ENCODE measurements at regions not wholly inside any gene's neighbourhood (a gene's known extent, or its start where the extent isn't known, plus 50 kb on each side); places are given as distances from the start of the nearest gene placed in this dataset.

DNA sequence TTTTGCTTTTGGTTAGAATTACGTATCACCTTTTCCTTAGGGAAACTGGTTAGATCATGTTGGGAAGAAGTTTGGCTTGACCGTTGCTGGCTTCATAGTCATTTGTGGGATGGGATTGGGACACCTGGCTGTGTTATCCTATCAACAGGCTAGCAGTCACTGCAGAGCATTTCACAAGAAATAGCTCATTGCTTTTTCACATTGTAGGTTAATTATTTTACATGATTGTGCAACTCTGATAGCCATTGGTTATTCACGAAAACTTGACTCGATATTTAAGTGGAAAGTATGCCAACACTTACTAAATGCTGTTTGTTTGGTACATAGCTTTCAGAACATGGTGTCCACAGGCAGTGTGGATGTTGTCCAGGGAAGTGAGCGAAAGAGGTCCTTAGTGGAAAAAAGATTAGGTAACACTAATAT, 89.4 kb downstream of the NKX2-1 start:
- TF ChIP-seq SMC3 (conservative IDR thresholded peaks at IDR 0.05; ENCODE audit: poor library complexity) (no peak), TAF1 (IDR thresholded peaks at IDR 0.05; ENCODE audit: low read depth) (no peak), MXI1 (conservative IDR thresholded peaks at IDR 0.05; ENCODE audit: poor library complexity, severe bottlenecking) (no peak), EZH2 (IDR thresholded peaks at IDR 0.05; ENCODE audit: borderline replicate concordance, insufficient read depth, low read length, poor library complexity, severe bottlenecking) (no peak), POLR2AphosphoS5 (IDR thresholded peaks at IDR 0.05) (no peak), REST (IDR thresholded peaks at IDR 0.05; ENCODE audit: borderline replicate concordance) (no peak)
- Histone ChIP-seq H3K4me3 (ENCODE audit: low read length) (no peak overlapping the region), H3K79me2 (replicated peaks; ENCODE audit: insufficient read depth, low read length) (no peaks in the 10 kb centered on the region), H3K9ac (ENCODE audit: low read length) (no peak overlapping the region), H3K4me2 (ENCODE audit: low read length) (no peak overlapping the region), H3K36me3 (ENCODE audit: insufficient read depth, low read length) (no peaks in the 10 kb centered on the region), H3K9me3 (ENCODE audit: low read length) (no peaks in the 10 kb centered on the region), H3K27ac (ENCODE audit: low read length) (no peak overlapping the region), H4K20me1 (ENCODE audit: insufficient read depth) (no peaks in the 10 kb centered on the region), H3K9me2 (ENCODE audit: insufficient read depth, low read length) (no peaks in the 10 kb centered on the region), H2AFZ (ENCODE audit: low read depth, low read length) (no peak overlapping the region), H3K27me3 (ENCODE audit: insufficient read depth, low read depth, low read length) (peaks cover 31% of the 10 kb centered on the region), H3F3A (ENCODE audit: insufficient read depth, low read length, poor library complexity, severe bottlenecking) (no peaks in the 10 kb centered on the region)

DNA sequence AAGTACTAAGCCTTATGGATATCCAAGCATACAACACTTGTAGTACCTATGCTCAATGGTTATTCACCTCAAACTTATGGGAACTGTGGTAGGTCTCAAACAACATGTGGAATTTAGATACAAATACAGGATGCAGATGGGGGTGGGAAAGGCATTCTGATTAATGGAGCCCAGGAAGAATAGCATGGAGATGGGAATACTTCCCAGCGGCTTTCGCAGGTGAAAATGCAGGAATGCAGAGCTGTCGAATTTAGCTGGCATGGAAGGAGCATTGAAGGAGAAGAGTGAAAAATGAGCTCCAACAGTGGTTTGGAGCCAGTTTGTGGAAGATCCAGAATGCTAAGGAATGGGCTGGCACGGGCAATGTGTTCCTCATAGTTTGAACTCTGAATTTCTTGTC, 89.9 kb downstream of the NKX2-1 start:
- H3K27me3 ChIP-seq (ENCODE audit: insufficient read depth, low read depth, low read length) = peaks cover 30% of the 10 kb centered on the region
- no peaks in the 10 kb centered on the region for H4K20me1 ChIP-seq (ENCODE audit: insufficient read depth)
- TF ChIP-seq POLR2AphosphoS5 (IDR thresholded peaks at IDR 0.05) (no peak), EP300 (conservative IDR thresholded peaks at IDR 0.05; ENCODE audit: poor library complexity, severe bottlenecking) (no peak), EZH2 (IDR thresholded peaks at IDR 0.05; ENCODE audit: borderline replicate concordance, insufficient read depth, low read length, poor library complexity, severe bottlenecking) (no peak), SMC3 (conservative IDR thresholded peaks at IDR 0.05; ENCODE audit: poor library complexity) (no peak), REST (IDR thresholded peaks at IDR 0.05; ENCODE audit: borderline replicate concordance) (no peak), RAD21 (conservative IDR thresholded peaks at IDR 0.05) (no peak), MXI1 (conservative IDR thresholded peaks at IDR 0.05; ENCODE audit: poor library complexity, severe bottlenecking) (no peak), CTCF (IDR thresholded peaks at IDR 0.05; ENCODE audit: poor library complexity, severe bottlenecking) (no peak), TAF1 (IDR thresholded peaks at IDR 0.05; ENCODE audit: low read depth) (no peak)
- no peak overlapping the region for H3K4me3 ChIP-seq (ENCODE audit: low read length)
- no peaks in the 10 kb centered on the region for H3K79me2 ChIP-seq (replicated peaks; ENCODE audit: insufficient read depth, low read length)
- no peaks in the 10 kb centered on the region for H3K36me3 ChIP-seq (ENCODE audit: insufficient read depth, low read length)
- H3K9me2 ChIP-seq (ENCODE audit: insufficient read depth, low read length) = no peaks in the 10 kb centered on the region
- H2AFZ ChIP-seq (ENCODE audit: low read depth, low read length) = no peak overlapping the region
- H3F3A ChIP-seq (ENCODE audit: insufficient read depth, low read length, poor library complexity, severe bottlenecking) = no peaks in the 10 kb centered on the region
- H3K4me2 ChIP-seq (ENCODE audit: low read length) = no peak overlapping the region
- H3K9me3 ChIP-seq (ENCODE audit: low read length) = no peaks in the 10 kb centered on the region
- H3K9ac ChIP-seq (ENCODE audit: low read length) = no peak overlapping the region
- no peak overlapping the region for H3K27ac ChIP-seq (ENCODE audit: low read length)
